Hepatocyte (in vitro differentiated cells): ENCODE measurements at regions not wholly inside any gene's neighbourhood (a gene's known extent, or its start where the extent isn't known, plus 50 kb on each side); places are given as distances from the start of the nearest gene placed in this dataset.

Experiments
- EZH2 ChIP-seq: fragments of 200-600 bp; sonication (generic); IDR thresholded peaks from 2 replicates; pipeline ENCODE4 v1.6.1; 2016; ENCODE audit warnings: antibody characterized with exemption, mild to moderate bottlenecking, borderline replicate concordance
- EZH2phosphoT487 ChIP-seq: fragments of 200-600 bp; sonication (generic); IDR thresholded peaks from one replicate; pipeline ENCODE4 v1.6.1; 2018; ENCODE audit warnings: antibody characterized with exemption, mild to moderate bottlenecking, low read depth, moderate library complexity; ENCODE audit not compliant: unreplicated experiment, severe bottlenecking
- TF ChIP-seq, protein P1 (sequence below): fragments of 200-600 bp; sonication (generic); IDR thresholded peaks from 2 replicates; pipeline ENCODE4 v1.5.1; 2016; ENCODE audit warnings: antibody characterized with exemption, mild to moderate bottlenecking; ENCODE audit not compliant: poor library complexity

DNA sequence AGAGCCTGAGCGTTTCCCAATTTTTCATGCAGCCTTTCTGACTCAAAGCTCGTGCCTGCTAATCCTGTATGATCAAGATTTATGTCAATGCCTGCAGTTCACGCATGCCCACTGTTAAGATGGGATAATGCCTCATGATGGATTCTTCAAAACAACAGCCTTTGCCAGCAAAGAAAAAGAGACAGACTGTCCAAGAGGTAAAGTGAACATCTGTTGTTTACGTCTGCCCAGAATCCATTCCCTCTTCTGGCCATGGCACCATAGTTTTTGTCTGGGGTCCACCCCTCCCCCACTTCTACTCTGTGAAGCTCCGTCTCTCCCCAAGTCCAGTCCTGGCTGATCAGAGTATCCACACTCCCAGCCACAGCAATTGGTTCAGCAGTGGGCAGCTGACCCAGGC, 91.9 kb upstream of the EYA2 start:
- TF ChIP-seq, protein P1, sequence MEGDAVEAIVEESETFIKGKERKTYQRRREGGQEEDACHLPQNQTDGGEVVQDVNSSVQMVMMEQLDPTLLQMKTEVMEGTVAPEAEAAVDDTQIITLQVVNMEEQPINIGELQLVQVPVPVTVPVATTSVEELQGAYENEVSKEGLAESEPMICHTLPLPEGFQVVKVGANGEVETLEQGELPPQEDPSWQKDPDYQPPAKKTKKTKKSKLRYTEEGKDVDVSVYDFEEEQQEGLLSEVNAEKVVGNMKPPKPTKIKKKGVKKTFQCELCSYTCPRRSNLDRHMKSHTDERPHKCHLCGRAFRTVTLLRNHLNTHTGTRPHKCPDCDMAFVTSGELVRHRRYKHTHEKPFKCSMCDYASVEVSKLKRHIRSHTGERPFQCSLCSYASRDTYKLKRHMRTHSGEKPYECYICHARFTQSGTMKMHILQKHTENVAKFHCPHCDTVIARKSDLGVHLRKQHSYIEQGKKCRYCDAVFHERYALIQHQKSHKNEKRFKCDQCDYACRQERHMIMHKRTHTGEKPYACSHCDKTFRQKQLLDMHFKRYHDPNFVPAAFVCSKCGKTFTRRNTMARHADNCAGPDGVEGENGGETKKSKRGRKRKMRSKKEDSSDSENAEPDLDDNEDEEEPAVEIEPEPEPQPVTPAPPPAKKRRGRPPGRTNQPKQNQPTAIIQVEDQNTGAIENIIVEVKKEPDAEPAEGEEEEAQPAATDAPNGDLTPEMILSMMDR, result no peak
- TF ChIP-seq EZH2 (no peak), EZH2phosphoT487 (no peak)
